ENCODE measurements at regions not wholly inside any gene's neighbourhood (a gene's known extent, or its start where the extent isn't known, plus 50 kb on each side); places are given as distances from the start of the nearest gene placed in this dataset.

- TF ChIP-seq TAF1 (IDR thresholded peaks at IDR 0.05; ENCODE audit: borderline replicate concordance, low read depth, low read length) (no peak), POLR2A (IDR thresholded peaks at IDR 0.05; ENCODE audit: low read depth, low read length) (no peak), POLR2AphosphoS5 (IDR thresholded peaks at IDR 0.05; ENCODE audit: low read depth, low read length) (no peak)
Measured at GRCh38 chr3:177295116-177295515, 97.8 kb upstream of the TBL1XR1 start.
